ENCODE measurements at regions not wholly inside any gene's neighbourhood (a gene's known extent, or its start where the extent isn't known, plus 50 kb on each side); places are given as distances from the start of the nearest gene placed in this dataset.

GRCh38 chr11:32317643-32318042, 117.7 kb downstream of the WT1 start:
- H3K27me3 ChIP-seq (replicated peaks; ENCODE audit: insufficient read depth, low read depth, low read length, poor library complexity) = peaks cover 12% of the 10 kb centered on the region
- H3K4me3 ChIP-seq (ENCODE audit: low read depth, low read length, poor library complexity, severe bottlenecking) = no peak overlapping the region
- BruUV-seq (replicated peaks) = no TSS peak
- ChIA-PET CTCF (no interaction called here), POLR2A (ENCODE audit: low non-redundant PET) (no interaction called here)
- no peaks in the 10 kb centered on the region for H3K9me3 ChIP-seq (ENCODE audit: low read depth, low read length, poor library complexity, severe bottlenecking)
- H3K4me1 ChIP-seq (ENCODE audit: insufficient read depth, low read length, poor library complexity, severe bottlenecking) = peaks cover 6% of the 10 kb centered on the region
- H3K36me3 ChIP-seq (ENCODE audit: insufficient read depth, low read length, poor library complexity, severe bottlenecking) = no peaks in the 10 kb centered on the region
- intact Hi-C loops (cut with micrococcal nuclease; ENCODE audit: unreplicated experiment) = no loop called here
- DNase-seq (ENCODE audit: low spot score) = no peak
- no peak overlapping the region for H3K27ac ChIP-seq (ENCODE audit: low read depth, low read length, poor library complexity, severe bottlenecking)
- TF ChIP-seq CTCF (conservative IDR thresholded peaks at IDR 0.05; ENCODE audit: low read depth, low read length) (no peak), EZH2 (IDR thresholded peaks at IDR 0.05; ENCODE audit: borderline replicate concordance, low read depth, low read length, poor library complexity, severe bottlenecking) (no peak)

- no peaks in the 10 kb centered on the region for H3K36me3 ChIP-seq (ENCODE audit: insufficient read depth, low read length, poor library complexity, severe bottlenecking)
- no TSS peak for BruUV-seq (replicated peaks)
- DNase-seq (ENCODE audit: low spot score) = no peak
- ChIA-PET POLR2A (ENCODE audit: low non-redundant PET) (no interaction called here), CTCF (no interaction called here)
- no peak for TF ChIP-seq CTCF (conservative IDR thresholded peaks at IDR 0.05; ENCODE audit: low read depth, low read length)
- TF ChIP-seq EZH2 (IDR thresholded peaks at IDR 0.05; ENCODE audit: borderline replicate concordance, low read depth, low read length, poor library complexity, severe bottlenecking) = no peak
- H3K27ac ChIP-seq (ENCODE audit: low read depth, low read length, poor library complexity, severe bottlenecking) = no peak overlapping the region
- H3K9me3 ChIP-seq (ENCODE audit: low read depth, low read length, poor library complexity, severe bottlenecking) = no peaks in the 10 kb centered on the region
- intact Hi-C loops (cut with micrococcal nuclease; ENCODE audit: unreplicated experiment) = no loop called here
- no peak overlapping the region for H3K4me3 ChIP-seq (ENCODE audit: low read depth, low read length, poor library complexity, severe bottlenecking)
- H3K27me3 ChIP-seq (replicated peaks; ENCODE audit: insufficient read depth, low read depth, low read length, poor library complexity) = peaks cover 12% of the 10 kb centered on the region
- H3K4me1 ChIP-seq (ENCODE audit: insufficient read depth, low read length, poor library complexity, severe bottlenecking) = no peaks in the 10 kb centered on the region
These were observed 117.0 kb downstream of the WT1 start for GRCh38 chr11:32318071-32319055.

- no TSS peak for BruUV-seq (replicated peaks)
- Histone ChIP-seq H3K4me3 (ENCODE audit: low read depth, low read length, poor library complexity, severe bottlenecking) (no peak overlapping the region), H3K27me3 (replicated peaks; ENCODE audit: insufficient read depth, low read depth, low read length, poor library complexity) (peaks cover 12% of the 10 kb centered on the region), H3K36me3 (ENCODE audit: insufficient read depth, low read length, poor library complexity, severe bottlenecking) (no peaks in the 10 kb centered on the region), H3K27ac (ENCODE audit: low read depth, low read length, poor library complexity, severe bottlenecking) (no peak overlapping the region), H3K9me3 (ENCODE audit: low read depth, low read length, poor library complexity, severe bottlenecking) (no peaks in the 10 kb centered on the region), H3K4me1 (ENCODE audit: insufficient read depth, low read length, poor library complexity, severe bottlenecking) (no peaks in the 10 kb centered on the region)
- DNase-seq (ENCODE audit: low spot score) = no peak
- ChIA-PET CTCF (interaction anchor here (0.6 to 2.5 kb wide), 17 partner anchors 11 to 1450 kb away, joined by 3 to 32 read pairs (median 5); partner anchors contain the start of gene EIF3M), POLR2A (ENCODE audit: low non-redundant PET) (interaction anchor here (0.6 kb wide), 1 partner anchor 942 kb away, joined by 6 read pairs; no protein-coding TSS in a partner anchor)
- intact Hi-C loops (cut with micrococcal nuclease; ENCODE audit: unreplicated experiment) = loop anchor here (2.0 to 5.0 kb wide), 4 partner anchors 51 to 469 kb away; partner anchors contain the start of gene WT1
- TF ChIP-seq EZH2 (IDR thresholded peaks at IDR 0.05; ENCODE audit: borderline replicate concordance, low read depth, low read length, poor library complexity, severe bottlenecking) (no peak), CTCF (conservative IDR thresholded peaks at IDR 0.05; ENCODE audit: low read depth, low read length) (no peak)
These were observed 111.6 kb downstream of the WT1 start for GRCh38 chr11:32323814-32324130.
